ENCODE measurements at regions not wholly inside any gene's neighbourhood (a gene's known extent, or its start where the extent isn't known, plus 50 kb on each side); places are given as distances from the start of the nearest gene placed in this dataset.
A peak's percentile ranks its signal among the peaks of the same experiment; 100 is the strongest.
"Not testable (repeated sequence)": the region's sequence is repeated elsewhere in the genome, so short reads cannot be mapped to it uniquely, and the experiment has no call there.

GRCh38 chr3:87101861-87102625, 111.1 kb upstream of the VGLL3 start:
- no peak for DNase-seq

GRCh38 chr3:87097733-87098132, 106.8 kb upstream of the VGLL3 start:
- not testable (repeated sequence) for DNase-seq

DNA sequence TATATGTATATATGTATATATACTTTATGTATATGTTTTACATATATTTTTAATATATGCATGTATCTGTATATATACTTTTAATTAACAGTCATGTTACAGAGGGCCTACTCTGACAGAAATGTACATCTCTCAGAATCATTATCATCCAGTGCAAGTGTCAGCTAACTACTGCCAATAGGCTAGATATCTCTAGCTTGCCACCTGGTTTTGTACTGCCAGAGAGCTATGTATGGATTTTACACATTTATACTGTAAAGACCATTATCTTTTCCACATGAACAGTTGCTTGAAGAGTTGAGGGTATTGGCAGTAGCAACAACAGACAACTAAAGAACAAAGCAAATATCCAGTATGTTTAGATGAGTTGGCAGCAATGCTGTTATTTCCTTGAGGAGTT, 99.7 kb upstream of the VGLL3 start:
- DNase-seq, result no peak

- DNase-seq, result peak in 55 of 56 donors; percentile 7 to 89 (median 77)
Measured at GRCh38 chr3:87088993-87089841, 98.3 kb upstream of the VGLL3 start.

DNA sequence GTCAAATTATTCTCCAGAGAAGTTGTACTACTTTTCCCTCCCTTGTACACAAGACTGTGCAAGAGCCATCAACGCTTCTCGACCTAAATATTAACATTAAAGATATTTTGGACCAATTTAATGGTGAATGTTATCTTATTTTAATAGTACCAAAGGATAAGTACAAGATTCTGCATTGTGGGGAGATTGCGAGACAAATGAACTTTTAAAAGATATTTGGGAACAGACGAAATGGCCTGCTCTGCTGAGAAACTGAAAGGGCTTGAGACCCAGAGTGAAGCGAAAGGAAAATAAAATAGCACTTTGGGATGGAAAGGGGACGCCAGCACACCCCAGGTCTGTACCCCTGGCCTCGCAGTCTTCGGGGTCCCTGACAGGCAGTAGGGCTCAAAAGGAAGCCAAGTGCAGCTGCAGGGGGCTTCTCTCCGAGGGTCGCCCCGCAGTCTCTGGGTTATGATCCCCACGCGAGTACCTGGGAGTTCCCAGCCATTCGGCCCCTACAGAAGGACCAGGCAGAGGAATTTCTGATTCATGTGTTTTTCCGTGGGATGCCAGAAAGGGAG, 97.6 kb upstream of the VGLL3 start:
- peak in 7 of 56 donors; percentile 22 to 60 (median 47) for DNase-seq

DNA sequence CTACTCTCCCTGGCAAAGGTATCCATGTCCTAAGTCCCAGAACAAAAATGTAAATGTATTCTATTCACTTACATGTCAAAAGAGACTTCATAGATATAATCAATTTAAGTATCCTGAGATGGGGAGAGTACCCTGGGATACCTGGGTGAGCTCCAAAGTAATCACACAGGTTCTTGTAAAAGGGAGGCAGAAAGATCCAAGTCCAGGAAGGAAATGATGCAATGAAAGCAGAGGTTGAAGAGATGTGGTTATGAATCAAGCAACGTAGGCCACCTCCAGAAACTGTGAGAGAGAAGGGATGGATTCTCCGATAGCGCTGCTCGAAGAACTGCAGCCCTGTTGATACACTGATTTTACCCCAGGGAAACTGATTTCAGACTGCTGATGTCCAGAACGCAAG, 93.9 kb upstream of the VGLL3 start:
- DNase-seq, result no peak

DNA sequence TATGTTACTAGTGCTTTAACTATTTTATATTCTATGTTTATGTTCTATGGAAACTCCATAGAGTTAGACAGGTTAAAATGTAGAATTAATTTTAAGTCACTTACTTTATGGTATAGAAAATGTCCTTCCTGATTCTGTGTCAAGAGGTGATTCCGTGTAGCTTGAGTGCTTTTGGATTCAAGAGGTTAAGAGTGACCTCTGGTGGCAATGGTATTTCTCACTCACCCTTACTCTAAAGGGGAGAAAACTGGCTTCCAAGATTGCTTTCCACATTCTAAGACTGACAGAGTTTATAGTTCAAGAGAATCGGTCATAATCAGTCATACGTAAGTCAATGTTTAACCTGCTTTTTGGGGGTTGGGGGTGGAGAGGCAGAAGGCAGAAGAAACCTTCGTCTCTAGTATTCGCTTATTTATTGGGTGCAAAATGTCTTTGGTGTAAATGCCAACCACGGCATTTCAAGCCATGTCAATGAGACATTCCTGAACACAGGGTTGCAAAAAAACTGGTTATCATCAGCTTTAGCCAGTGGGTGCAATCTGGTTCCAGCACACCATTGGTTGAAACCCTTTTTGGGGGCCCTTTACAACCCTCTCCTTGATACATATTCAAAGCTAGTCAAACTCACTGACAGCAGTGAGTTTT, 92.0 kb upstream of the VGLL3 start:
- DNase-seq, result peak in 7 of 56 donors; percentile 1 to 14 (median 5)

- no peak for DNase-seq
Measured at GRCh38 chr3:87077355-87077754, 86.4 kb upstream of the VGLL3 start.

- no peak for DNase-seq
Measured at GRCh38 chr3:87076946-87077345, 86.0 kb upstream of the VGLL3 start.

GRCh38 chr3:87073496-87074145, 82.7 kb upstream of the VGLL3 start:
- DNase-seq, result no peak

DNA sequence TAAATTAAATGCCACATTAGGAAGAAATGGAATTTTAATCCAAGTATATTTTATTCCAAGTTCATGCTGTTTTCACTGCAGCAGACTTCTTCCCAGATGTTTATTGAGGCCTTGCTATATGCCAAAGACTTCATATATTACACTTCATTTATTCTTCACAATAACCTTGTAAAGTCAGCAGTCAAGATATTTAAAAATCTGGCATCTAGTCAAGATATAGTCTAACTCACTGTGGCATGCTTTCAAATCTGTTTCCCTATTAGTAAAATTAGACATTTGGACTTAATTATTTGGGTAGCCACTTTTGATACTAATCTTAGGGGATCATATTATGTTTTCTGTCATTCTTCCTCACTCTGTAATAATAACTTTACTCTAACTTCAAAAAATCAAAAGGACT, 81.5 kb upstream of the VGLL3 start:
- no peak for DNase-seq

DNA sequence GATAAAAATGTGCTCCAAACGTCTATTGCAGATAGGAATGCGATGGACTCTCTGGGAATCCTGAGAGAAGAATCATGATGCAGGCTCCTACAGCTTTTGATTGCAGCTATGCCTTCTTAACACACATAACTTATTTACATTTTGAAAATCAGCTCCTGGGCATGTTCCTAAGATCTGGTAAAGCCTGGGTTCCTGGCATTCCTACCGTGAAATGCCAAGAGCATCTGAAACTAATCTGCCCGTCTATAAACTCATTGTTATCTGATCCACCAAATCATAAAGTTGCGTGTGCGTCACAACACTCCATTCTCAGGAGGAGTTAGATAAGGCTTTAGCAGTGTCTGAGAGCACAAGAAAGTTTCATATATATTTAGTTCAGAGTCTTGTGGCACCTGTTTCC, 79.0 kb upstream of the VGLL3 start:
- DNase-seq, result no peak

GRCh38 chr3:87069021-87069420, 78.1 kb upstream of the VGLL3 start:
- no peak for DNase-seq

- no peak for DNase-seq
Measured at GRCh38 chr3:87062685-87063084, 71.7 kb upstream of the VGLL3 start.

GRCh38 chr3:87057474-87057873, 66.5 kb upstream of the VGLL3 start:
- no peak for DNase-seq

DNA sequence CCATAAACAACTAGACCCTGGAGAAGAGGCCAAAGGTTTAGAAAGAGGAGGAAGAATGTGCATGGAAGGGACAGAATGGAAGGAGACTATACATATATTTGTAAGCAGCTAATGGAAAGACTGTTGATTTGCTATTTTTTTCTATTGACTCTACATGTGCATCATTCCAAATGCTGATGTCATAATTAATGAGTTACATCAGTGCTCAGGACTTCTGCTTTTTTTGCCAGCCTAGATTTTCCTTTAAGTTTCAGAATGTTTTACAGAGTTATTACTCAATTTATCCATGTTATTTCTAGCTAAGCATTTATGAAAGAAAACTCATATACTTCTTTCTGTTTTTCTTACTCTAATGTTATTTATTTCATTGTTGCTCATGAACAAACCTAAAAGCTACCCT, 62.6 kb upstream of the VGLL3 start:
- DNase-seq, result no peak

DNA sequence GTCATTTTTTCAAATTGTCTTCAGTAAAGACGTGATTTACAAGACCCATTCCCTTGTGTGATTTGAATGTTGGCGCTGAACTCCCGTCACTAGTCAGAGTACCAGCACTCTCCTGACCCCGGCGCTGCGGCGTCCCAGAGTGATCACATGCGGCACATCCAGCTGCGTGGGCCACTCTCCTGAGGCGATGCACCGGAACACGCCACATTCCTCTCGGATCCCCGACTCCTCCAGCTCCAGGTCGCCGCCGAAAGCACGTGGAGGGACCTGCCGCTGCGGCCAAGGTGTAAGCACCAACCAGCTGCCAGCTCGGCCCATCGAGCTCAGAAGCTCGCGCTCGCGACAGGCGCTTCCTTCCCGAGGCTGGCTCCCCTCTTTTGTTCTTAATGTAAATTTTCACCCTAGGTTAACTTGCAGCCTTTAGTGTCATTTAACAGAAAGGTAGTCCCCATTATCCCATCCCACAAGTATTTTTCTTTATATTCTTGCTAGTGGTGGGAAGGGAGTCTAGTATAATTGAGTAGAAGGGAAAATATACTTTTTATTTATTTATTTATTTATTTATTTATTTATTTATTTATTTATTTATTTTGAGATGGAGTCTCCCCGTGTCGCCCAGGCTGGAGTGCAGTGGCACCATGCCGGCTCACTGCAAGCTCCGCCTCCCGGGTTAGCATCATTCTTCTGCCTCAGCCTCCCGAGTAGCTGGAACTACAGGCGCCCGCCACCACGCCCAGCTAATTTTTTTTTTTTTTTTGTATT, 61.7 kb upstream of the VGLL3 start:
- DNase-seq, result no peak

DNA sequence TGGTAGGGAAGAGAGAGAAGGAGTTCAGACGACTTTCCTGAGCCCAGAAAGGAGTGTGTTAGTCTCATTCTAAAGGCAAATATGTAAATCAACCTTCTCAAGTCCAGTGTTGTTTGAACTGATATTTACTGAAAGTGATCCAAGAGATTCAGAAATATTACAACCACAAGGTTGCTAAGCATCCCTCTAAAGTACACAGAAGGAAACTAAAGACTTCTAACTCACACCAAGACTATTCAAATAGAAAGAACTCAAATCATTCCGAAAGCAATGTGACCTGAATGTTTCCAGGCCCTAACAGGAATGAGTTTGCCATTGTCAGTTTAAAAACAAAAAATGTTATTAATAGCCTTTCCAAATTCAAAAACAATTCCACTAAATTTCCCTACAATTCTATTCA, 56.9 kb upstream of the VGLL3 start:
- no peak for DNase-seq

DNA sequence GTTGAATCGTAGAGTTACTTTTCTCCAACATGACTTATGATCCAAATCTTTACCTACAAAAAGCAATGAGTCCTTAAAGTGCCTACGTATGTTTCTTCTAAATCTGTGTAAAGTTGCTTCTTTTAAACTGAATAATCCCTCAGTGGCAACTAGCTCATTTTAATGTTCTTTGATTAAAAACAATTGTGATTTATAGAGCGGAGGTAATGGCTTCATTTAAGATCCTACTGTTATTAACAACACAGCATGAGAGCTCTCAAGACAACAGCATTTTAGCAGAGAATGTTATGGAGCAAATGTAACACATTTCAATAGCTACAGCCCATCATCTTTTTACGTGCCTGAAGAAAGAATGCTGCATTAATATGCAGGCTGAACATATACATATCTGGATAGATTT, 55.3 kb upstream of the VGLL3 start:
- DNase-seq, result no peak

DNA sequence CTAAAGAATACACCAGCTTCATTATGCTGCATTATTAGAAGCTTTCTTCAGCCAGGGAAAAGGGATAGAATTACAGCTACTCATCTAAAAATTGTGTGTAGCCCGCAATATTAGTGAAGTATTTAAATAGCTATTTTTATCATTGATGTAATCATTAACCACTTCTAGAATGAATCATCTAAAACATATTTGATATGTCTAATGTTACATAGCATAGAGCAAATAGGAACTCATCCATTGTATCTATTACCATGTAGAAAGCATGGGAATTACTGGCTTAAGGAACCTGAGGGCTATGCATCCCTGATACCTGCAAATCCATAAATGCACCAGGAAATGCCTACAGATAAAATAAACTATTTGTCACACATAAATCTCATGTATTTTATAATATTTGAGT, 54.5 kb upstream of the VGLL3 start:
- no peak for DNase-seq

- DNase-seq, result no peak
Measured at GRCh38 chr3:87044846-87045245, 53.9 kb upstream of the VGLL3 start.

All from nucleus accumbens (tissue), 56 donors.